ENCODE measurements at regions not wholly inside any gene's neighbourhood (a gene's known extent, or its start where the extent isn't known, plus 50 kb on each side); places are given as distances from the start of the nearest gene placed in this dataset.

DNA sequence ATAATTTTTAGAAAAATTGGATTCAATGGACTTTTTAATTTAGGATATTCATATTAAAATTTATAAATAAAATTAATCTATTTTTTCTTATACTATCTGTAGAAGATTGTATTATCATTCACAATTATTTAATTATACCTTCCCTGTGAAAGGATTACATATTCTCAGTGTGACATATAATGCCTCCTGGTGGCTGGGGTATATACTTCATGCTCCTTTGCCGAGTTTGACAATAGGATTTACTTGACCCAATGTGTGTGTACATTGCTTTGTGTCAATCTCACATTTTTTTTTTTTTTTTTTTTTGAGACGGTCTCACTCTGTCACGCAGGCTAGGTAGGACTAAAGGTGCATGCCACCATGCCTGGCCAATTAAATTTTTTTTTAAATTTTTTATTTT, 230.0 kb upstream of the CHD6 start:
- peak; percentile 40 for TF ChIP-seq CTCF (conservative IDR thresholded peaks at IDR 0.05)
- H3K27ac ChIP-seq, result no peak overlapping the region

GRCh38 chr20:41837669-41838224, 219.6 kb upstream of the CHD6 start:
- TF ChIP-seq CTCF (conservative IDR thresholded peaks at IDR 0.05), result no peak
- H3K27ac ChIP-seq, result no peak overlapping the region

GRCh38 chr20:41833739-41834138, 215.6 kb upstream of the CHD6 start:
- no peak overlapping the region for H3K27ac ChIP-seq
- TF ChIP-seq CTCF (conservative IDR thresholded peaks at IDR 0.05), result no peak

DNA sequence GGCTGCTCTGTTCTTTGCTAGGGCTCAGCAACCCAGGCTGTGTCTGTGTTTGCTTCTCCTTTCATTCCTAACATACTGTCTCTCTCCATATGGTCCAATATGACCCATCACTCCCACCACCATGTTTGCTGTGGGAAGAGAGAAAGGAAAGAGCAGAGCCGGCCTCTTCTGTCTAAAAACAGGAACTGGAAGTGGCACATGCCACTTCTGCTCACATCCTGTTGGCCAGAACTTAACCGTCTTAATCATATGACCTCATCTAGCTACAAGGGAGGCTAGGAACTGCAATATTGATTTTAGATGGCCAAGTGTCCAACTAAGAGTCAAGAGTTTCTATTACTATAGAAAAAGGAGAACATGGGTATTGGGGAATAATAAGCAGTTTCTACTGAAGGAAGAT, 212.5 kb upstream of the CHD6 start:
- no peak for TF ChIP-seq CTCF (conservative IDR thresholded peaks at IDR 0.05)

GRCh38 chr20:41819436-41819835, 201.3 kb upstream of the CHD6 start:
- TF ChIP-seq CTCF (conservative IDR thresholded peaks at IDR 0.05), result no peak
- H3K27ac ChIP-seq, result no peak overlapping the region

More for the DNA sequence above, 212.5 kb upstream of the CHD6 start:
- no peak overlapping the region for H3K27ac ChIP-seq

GRCh38 chr20:41818991-41819390, 200.8 kb upstream of the CHD6 start:
- no peak overlapping the region for H3K27ac ChIP-seq
- TF ChIP-seq CTCF (conservative IDR thresholded peaks at IDR 0.05), result no peak

DNA sequence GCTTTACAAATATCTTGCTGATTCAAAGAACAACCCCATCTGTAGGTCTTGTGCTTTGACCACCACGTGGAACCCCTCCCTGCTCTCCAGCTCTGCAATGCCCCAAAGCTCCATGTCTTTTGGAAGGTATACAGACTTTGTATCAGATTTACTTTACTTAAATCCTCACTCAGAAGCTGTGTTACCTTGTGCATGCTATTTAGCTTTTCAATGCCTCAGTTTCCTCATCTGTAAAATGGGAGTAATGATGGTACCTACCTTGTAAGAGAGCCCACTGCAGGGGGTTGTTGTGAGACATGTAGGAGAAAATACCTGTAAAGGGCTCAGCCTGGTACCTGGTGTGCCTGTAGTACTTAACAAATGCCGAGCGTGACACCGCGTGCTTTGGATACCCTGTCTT, 200.2 kb upstream of the CHD6 start:
- H3K27ac ChIP-seq, result no peak overlapping the region
- TF ChIP-seq CTCF (conservative IDR thresholded peaks at IDR 0.05), result no peak
